BE2C (cell line): ENCODE measurements at regions not wholly inside any gene's neighbourhood (a gene's known extent, or its start where the extent isn't known, plus 50 kb on each side); places are given as distances from the start of the nearest gene placed in this dataset.

Experiments used
- DNase-seq: peaks from one replicate; pipeline ENCODE4 v3.0.0-alpha.2; 2020
- H3K27me3 ChIP-seq: fragments of 250-450 bp; sonication (Bioruptor Pico); 2 replicates; pipeline ENCODE4 v1.5.1; 2020; ENCODE audit warnings: mild to moderate bottlenecking
- H3K36me3 ChIP-seq: fragments of 250-450 bp; sonication (Bioruptor Pico); 2 replicates; pipeline ENCODE4 v1.5.1; 2020; ENCODE audit warnings: mild to moderate bottlenecking
- H3K4me1 ChIP-seq: fragments of 250-450 bp; sonication (Bioruptor Pico); 2 replicates; pipeline ENCODE4 v1.5.1; 2020
- H3K4me3 ChIP-seq: 2 replicates; pipeline ENCODE4 v1.5.1; 2011; ENCODE audit warnings: low read depth, low read length
- H3K9me3 ChIP-seq: fragments of 250-450 bp; sonication (Bioruptor Pico); 2 replicates; pipeline ENCODE4 v1.5.1; 2020
- TF ChIP-seq, protein P1 (sequence below): IDR thresholded peaks from 2 replicates; pipeline ENCODE4 v1.5.1; 2012; ENCODE audit warnings: mild to moderate bottlenecking, low read depth, low read length

DNA sequence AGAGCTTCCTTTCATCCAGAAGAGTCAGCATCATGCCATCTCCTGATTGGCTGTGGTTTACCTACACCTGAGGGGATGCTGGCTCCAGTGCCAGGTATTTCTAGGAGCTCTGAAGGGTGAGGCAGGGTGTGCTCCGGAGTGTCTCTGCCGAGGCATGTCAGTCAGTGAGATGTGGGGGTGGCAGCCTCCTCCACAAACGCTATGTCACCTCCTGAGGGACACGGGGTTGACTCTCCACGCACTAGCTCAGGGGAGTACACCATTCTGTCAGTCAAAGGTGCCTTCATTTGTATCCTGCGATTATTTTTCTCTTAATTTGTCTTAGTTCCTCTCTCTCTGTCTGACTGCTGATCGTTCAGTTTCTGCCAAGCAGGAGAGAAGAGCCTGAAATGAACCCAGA is 604.5 kb downstream of the VRK1 start:
- Histone ChIP-seq H3K4me3 (no peak overlapping the region), H3K27me3 (no peaks in the 10 kb centered on the region), H3K9me3 (no peaks in the 10 kb centered on the region), H3K4me1 (no peaks in the 10 kb centered on the region), H3K36me3 (no peaks in the 10 kb centered on the region)
- no peak for DNase-seq
- TF ChIP-seq, protein P1, sequence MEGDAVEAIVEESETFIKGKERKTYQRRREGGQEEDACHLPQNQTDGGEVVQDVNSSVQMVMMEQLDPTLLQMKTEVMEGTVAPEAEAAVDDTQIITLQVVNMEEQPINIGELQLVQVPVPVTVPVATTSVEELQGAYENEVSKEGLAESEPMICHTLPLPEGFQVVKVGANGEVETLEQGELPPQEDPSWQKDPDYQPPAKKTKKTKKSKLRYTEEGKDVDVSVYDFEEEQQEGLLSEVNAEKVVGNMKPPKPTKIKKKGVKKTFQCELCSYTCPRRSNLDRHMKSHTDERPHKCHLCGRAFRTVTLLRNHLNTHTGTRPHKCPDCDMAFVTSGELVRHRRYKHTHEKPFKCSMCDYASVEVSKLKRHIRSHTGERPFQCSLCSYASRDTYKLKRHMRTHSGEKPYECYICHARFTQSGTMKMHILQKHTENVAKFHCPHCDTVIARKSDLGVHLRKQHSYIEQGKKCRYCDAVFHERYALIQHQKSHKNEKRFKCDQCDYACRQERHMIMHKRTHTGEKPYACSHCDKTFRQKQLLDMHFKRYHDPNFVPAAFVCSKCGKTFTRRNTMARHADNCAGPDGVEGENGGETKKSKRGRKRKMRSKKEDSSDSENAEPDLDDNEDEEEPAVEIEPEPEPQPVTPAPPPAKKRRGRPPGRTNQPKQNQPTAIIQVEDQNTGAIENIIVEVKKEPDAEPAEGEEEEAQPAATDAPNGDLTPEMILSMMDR = no peak

DNA sequence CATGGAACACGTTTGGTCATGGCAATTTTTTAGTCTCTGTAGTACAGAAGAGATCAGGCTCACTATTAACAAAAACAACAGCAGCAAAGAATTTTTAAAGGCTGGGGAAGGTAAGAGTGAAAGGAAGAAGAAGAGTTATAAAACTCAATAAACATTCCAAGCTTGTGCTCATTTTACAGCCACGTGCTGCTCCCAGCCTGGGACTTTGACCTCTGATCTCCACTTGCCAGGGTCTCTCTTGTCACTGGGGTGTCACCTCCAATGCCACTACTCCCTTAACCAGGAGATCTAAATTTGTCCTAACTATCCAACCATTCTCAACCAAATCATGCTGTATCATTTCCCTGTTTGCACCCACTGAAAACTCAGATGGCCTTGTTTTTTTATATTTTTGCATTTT is 605.1 kb downstream of the VRK1 start:
- Histone ChIP-seq H3K9me3 (no peaks in the 10 kb centered on the region), H3K27me3 (no peaks in the 10 kb centered on the region), H3K4me1 (no peaks in the 10 kb centered on the region), H3K36me3 (no peaks in the 10 kb centered on the region), H3K4me3 (no peak overlapping the region)
- no peak for DNase-seq
- TF ChIP-seq, protein P1 = no peak

DNA sequence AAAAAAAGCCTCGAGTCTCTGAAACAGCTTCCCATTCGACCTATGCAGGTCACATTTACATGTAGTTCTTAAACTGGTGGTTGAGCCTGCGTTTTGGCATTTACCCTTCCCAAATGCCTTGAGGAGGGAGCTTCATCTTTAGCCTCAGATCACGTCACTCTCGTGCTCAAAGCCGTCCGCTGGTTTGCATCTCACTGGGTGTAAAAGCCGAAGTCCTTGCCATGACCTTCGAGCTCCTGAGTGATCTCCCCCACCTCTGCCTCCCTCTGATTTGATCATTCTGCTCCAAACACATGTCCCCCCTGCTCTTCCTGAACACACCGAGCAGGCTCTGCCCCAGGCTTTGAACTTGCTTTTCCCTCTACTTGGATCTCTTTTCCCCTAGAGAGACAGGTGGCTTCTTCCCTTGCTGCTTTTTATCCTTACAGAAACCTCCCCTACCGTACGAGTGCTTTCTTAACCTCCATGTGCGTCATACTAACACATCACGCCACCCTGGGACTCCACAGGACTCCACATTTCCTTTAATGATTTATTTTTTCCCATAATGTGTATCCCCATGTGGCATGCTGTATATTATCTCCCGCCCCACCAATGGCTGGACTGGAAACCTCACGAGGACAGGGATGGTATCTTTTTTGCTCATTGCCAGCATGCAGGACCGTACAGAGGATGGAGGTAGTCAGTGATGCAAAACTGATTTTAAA is 610.7 kb downstream of the VRK1 start:
- Histone ChIP-seq H3K4me1 (no peaks in the 10 kb centered on the region), H3K36me3 (no peaks in the 10 kb centered on the region), H3K4me3 (no peak overlapping the region), H3K9me3 (no peaks in the 10 kb centered on the region), H3K27me3 (peaks cover 31% of the 10 kb centered on the region)
- DNase-seq = no peak
- TF ChIP-seq, protein P1 = no peak

- no peaks in the 10 kb centered on the region for H3K9me3 ChIP-seq
- no peak for DNase-seq
- H3K4me3 ChIP-seq = no peak overlapping the region
- no peaks in the 10 kb centered on the region for H3K4me1 ChIP-seq
- H3K27me3 ChIP-seq = peaks cover 37% of the 10 kb centered on the region
- H3K36me3 ChIP-seq = no peaks in the 10 kb centered on the region
- TF ChIP-seq, protein P1 = no peak
Observed at GRCh38 chr14:97408503-97408902, 611.3 kb downstream of the VRK1 start.

GRCh38 chr14:97408937-97409815 is 612.0 kb downstream of the VRK1 start:
- Histone ChIP-seq H3K4me1 (no peaks in the 10 kb centered on the region), H3K27me3 (peaks cover 43% of the 10 kb centered on the region), H3K36me3 (no peaks in the 10 kb centered on the region), H3K9me3 (no peaks in the 10 kb centered on the region), H3K4me3 (no peak overlapping the region)
- DNase-seq = no peak
- TF ChIP-seq, protein P1 = no peak
